ENCODE measurements at regions not wholly inside any gene's neighbourhood (a gene's known extent, or its start where the extent isn't known, plus 50 kb on each side); places are given as distances from the start of the nearest gene placed in this dataset.

DNA sequence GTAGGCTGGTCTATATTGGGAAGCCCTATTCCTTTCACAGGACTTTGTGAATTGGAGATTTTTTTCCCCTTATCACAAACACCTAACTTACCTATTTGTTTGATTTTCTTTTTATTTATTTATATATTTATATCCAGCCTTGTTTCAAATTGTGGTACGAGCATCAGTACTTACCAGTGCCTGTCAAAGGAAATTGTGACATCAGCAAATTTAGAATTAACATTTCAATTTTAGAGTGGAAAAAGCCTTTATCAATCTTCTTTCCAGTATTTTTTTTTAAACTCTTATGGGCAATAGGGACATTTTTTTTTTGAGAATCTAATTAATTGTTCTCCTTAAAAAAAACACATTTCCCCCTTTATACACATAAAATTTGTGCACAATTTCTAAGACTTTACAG, 790.2 kb downstream of the PRELID2 start:
- TF ChIP-seq POLR2A (IDR thresholded peaks at IDR 0.05; ENCODE audit: low read depth, low read length) = no peak
- TF ChIP-seq CTCF (conservative IDR thresholded peaks at IDR 0.05; ENCODE audit: low read depth, low read length) = no peak

All from IMR-90 (cell line).